ENCODE measurements at regions not wholly inside any gene's neighbourhood (a gene's known extent, or its start where the extent isn't known, plus 50 kb on each side); places are given as distances from the start of the nearest gene placed in this dataset.

- Histone ChIP-seq H3K9me3 (ENCODE audit: control insufficient read depth, insufficient read depth, low read length) (no peaks in the 10 kb centered on the region), H3K36me3 (ENCODE audit: control insufficient read depth, insufficient read depth, low read length) (no peaks in the 10 kb centered on the region), H3K9ac (ENCODE audit: low read depth, low read length) (no peak overlapping the region), H3K4me3 (ENCODE audit: low read depth, low read length) (no peak overlapping the region), H3K27me3 (ENCODE audit: control insufficient read depth, insufficient read depth, low read length) (peaks cover 24% of the 10 kb centered on the region), H3K4me1 (ENCODE audit: control insufficient read depth, insufficient read depth, low read length) (no peaks in the 10 kb centered on the region)
Observed at GRCh38 chr4:189305500-189305899, 635.2 kb upstream of the FRG1 start.

DNA sequence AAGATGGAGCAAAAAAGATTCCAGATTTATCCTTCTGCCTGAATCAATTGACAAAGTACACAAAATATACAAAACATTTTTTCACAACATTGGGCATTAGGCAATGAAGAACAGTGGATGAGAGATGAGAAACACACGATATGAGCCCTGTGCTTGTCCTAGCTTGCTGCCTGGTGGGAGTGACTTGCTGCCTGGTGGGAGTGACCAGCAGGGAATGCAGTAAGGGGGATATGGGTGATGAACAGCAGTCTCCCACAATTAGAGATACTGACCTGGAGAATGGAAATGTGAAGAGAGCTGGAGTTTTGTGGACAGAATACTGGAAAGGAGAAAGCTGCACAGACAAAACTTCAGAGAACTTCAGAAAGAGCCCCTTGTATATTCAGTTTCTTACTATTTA lies 629.4 kb upstream of the FRG1 start:
- Histone ChIP-seq H3K9ac (ENCODE audit: low read depth, low read length) (no peak overlapping the region), H3K9me3 (ENCODE audit: control insufficient read depth, insufficient read depth, low read length) (no peaks in the 10 kb centered on the region), H3K36me3 (ENCODE audit: control insufficient read depth, insufficient read depth, low read length) (no peaks in the 10 kb centered on the region), H3K4me1 (ENCODE audit: control insufficient read depth, insufficient read depth, low read length) (no peaks in the 10 kb centered on the region), H3K27me3 (ENCODE audit: control insufficient read depth, insufficient read depth, low read length) (peaks cover 10% of the 10 kb centered on the region), H3K4me3 (ENCODE audit: low read depth, low read length) (no peak overlapping the region)

- Histone ChIP-seq H3K4me1 (ENCODE audit: control insufficient read depth, insufficient read depth, low read length) (no peaks in the 10 kb centered on the region), H3K4me3 (ENCODE audit: low read depth, low read length) (no peak overlapping the region), H3K9me3 (ENCODE audit: control insufficient read depth, insufficient read depth, low read length) (no peaks in the 10 kb centered on the region), H3K36me3 (ENCODE audit: control insufficient read depth, insufficient read depth, low read length) (no peaks in the 10 kb centered on the region), H3K27me3 (ENCODE audit: control insufficient read depth, insufficient read depth, low read length) (peaks cover 3% of the 10 kb centered on the region), H3K9ac (ENCODE audit: low read depth, low read length) (no peak overlapping the region)
Observed at GRCh38 chr4:189313064-189313463, 627.6 kb upstream of the FRG1 start.

- no peaks in the 10 kb centered on the region for H3K4me1 ChIP-seq (ENCODE audit: control insufficient read depth, insufficient read depth, low read length)
- no peak overlapping the region for H3K4me3 ChIP-seq (ENCODE audit: low read depth, low read length)
- no peaks in the 10 kb centered on the region for H3K36me3 ChIP-seq (ENCODE audit: control insufficient read depth, insufficient read depth, low read length)
- no peak overlapping the region for H3K9ac ChIP-seq (ENCODE audit: low read depth, low read length)
- peaks cover 2% of the 10 kb centered on the region for H3K9me3 ChIP-seq (ENCODE audit: control insufficient read depth, insufficient read depth, low read length)
- peaks cover 3% of the 10 kb centered on the region for H3K27me3 ChIP-seq (ENCODE audit: control insufficient read depth, insufficient read depth, low read length)
Observed at GRCh38 chr4:189313861-189314513, 626.7 kb upstream of the FRG1 start.

- Histone ChIP-seq H3K4me1 (ENCODE audit: control insufficient read depth, insufficient read depth, low read length) (no peaks in the 10 kb centered on the region), H3K27me3 (ENCODE audit: control insufficient read depth, insufficient read depth, low read length) (no peaks in the 10 kb centered on the region), H3K9ac (ENCODE audit: low read depth, low read length) (no peak overlapping the region), H3K4me3 (ENCODE audit: low read depth, low read length) (no peak overlapping the region), H3K9me3 (ENCODE audit: control insufficient read depth, insufficient read depth, low read length) (peaks cover 2% of the 10 kb centered on the region), H3K36me3 (ENCODE audit: control insufficient read depth, insufficient read depth, low read length) (no peaks in the 10 kb centered on the region)
Observed at GRCh38 chr4:189322426-189322825, 618.2 kb upstream of the FRG1 start.

GRCh38 chr4:189341881-189342280 lies 598.8 kb upstream of the FRG1 start:
- H3K36me3 ChIP-seq (ENCODE audit: control insufficient read depth, insufficient read depth, low read length), result no peaks in the 10 kb centered on the region
- H3K9ac ChIP-seq (ENCODE audit: low read depth, low read length), result no peak overlapping the region
- H3K9me3 ChIP-seq (ENCODE audit: control insufficient read depth, insufficient read depth, low read length), result no peaks in the 10 kb centered on the region
- no peak overlapping the region for H3K4me3 ChIP-seq (ENCODE audit: low read depth, low read length)
- H3K4me1 ChIP-seq (ENCODE audit: control insufficient read depth, insufficient read depth, low read length), result no peaks in the 10 kb centered on the region
- no peaks in the 10 kb centered on the region for H3K27me3 ChIP-seq (ENCODE audit: control insufficient read depth, insufficient read depth, low read length)

DNA sequence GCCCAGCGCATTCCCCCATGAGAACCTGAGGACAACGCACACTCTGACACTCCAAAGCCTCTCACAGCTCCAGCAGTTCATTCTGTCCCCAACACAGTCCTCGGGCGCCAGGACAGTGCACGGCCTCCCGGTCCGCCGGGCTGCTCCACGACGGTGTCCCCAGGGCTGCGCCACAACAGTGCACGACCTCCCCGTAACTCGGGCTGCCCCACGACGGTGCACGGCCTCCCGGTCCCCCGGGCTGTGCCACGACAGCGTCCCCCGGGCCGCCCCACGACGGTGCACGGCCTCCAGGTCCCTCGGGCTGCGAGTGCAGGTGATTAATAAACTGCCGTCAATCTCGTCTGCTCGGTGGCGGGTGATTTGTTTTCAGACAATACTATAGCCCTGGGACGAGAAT lies 585.1 kb upstream of the FRG1 start:
- Histone ChIP-seq H3K27me3 (ENCODE audit: control insufficient read depth, insufficient read depth, low read length) (no peaks in the 10 kb centered on the region), H3K4me1 (ENCODE audit: control insufficient read depth, insufficient read depth, low read length) (no peaks in the 10 kb centered on the region), H3K9ac (ENCODE audit: low read depth, low read length) (no peak overlapping the region), H3K36me3 (ENCODE audit: control insufficient read depth, insufficient read depth, low read length) (no peaks in the 10 kb centered on the region), H3K9me3 (ENCODE audit: control insufficient read depth, insufficient read depth, low read length) (no peaks in the 10 kb centered on the region), H3K4me3 (ENCODE audit: low read depth, low read length) (no peak overlapping the region)

DNA sequence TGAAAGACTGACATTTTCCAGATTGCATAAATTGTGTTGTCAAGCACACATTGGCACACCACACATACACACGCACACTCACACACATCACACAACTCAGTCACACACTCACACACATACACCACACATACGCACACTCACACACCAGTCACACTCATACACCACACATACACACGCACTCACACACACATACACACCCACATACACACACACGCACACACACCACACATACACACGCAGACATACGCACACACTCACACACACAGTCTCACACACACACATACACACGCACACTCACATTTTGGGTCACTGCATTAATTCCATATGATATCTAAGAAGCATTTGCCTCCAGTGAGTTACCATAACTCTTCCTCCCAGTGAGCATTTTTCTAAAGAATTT lies 578.3 kb upstream of the FRG1 start:
- Histone ChIP-seq H3K4me3 (ENCODE audit: low read depth, low read length) (no peak overlapping the region), H3K9ac (ENCODE audit: low read depth, low read length) (no peak overlapping the region), H3K9me3 (ENCODE audit: control insufficient read depth, insufficient read depth, low read length) (no peaks in the 10 kb centered on the region), H3K27me3 (ENCODE audit: control insufficient read depth, insufficient read depth, low read length) (no peaks in the 10 kb centered on the region), H3K36me3 (ENCODE audit: control insufficient read depth, insufficient read depth, low read length) (no peaks in the 10 kb centered on the region), H3K4me1 (ENCODE audit: control insufficient read depth, insufficient read depth, low read length) (no peaks in the 10 kb centered on the region)

DNA sequence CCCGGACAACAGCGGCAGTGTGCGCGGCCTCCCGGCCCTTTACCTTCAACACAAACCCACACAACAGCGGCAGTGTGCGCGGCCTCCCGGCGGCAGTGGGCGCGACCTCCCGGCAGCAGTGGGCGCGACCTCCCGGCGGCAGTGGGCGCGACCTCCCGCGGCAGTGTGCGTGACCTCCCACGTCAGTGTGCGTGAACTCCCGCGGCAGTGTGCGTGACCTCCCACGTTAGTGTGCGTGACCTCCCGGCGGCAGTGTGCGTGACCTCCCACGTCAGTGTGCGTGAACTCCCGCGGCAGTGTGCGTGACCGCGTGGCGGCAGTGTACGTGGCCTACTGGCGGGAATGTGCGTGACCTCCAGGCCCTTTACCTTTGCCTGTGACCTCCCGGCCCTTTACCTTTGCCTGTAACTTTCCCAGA lies 576.6 kb upstream of the FRG1 start:
- Histone ChIP-seq H3K9ac (ENCODE audit: low read depth, low read length) (no peak overlapping the region), H3K4me1 (ENCODE audit: control insufficient read depth, insufficient read depth, low read length) (no peaks in the 10 kb centered on the region), H3K4me3 (ENCODE audit: low read depth, low read length) (no peak overlapping the region), H3K9me3 (ENCODE audit: control insufficient read depth, insufficient read depth, low read length) (no peaks in the 10 kb centered on the region), H3K36me3 (ENCODE audit: control insufficient read depth, insufficient read depth, low read length) (no peaks in the 10 kb centered on the region), H3K27me3 (ENCODE audit: control insufficient read depth, insufficient read depth, low read length) (no peaks in the 10 kb centered on the region)

- no peaks in the 10 kb centered on the region for H3K36me3 ChIP-seq (ENCODE audit: control insufficient read depth, insufficient read depth, low read length)
- no peak overlapping the region for H3K4me3 ChIP-seq (ENCODE audit: low read depth, low read length)
- no peaks in the 10 kb centered on the region for H3K27me3 ChIP-seq (ENCODE audit: control insufficient read depth, insufficient read depth, low read length)
- no peak overlapping the region for H3K9ac ChIP-seq (ENCODE audit: low read depth, low read length)
- no peaks in the 10 kb centered on the region for H3K9me3 ChIP-seq (ENCODE audit: control insufficient read depth, insufficient read depth, low read length)
- no peaks in the 10 kb centered on the region for H3K4me1 ChIP-seq (ENCODE audit: control insufficient read depth, insufficient read depth, low read length)
Observed at GRCh38 chr4:189365451-189365850, 575.2 kb upstream of the FRG1 start.

- no peak overlapping the region for H3K4me3 ChIP-seq (ENCODE audit: low read depth, low read length)
- no peaks in the 10 kb centered on the region for H3K27me3 ChIP-seq (ENCODE audit: control insufficient read depth, insufficient read depth, low read length)
- no peaks in the 10 kb centered on the region for H3K36me3 ChIP-seq (ENCODE audit: control insufficient read depth, insufficient read depth, low read length)
- no peaks in the 10 kb centered on the region for H3K4me1 ChIP-seq (ENCODE audit: control insufficient read depth, insufficient read depth, low read length)
- no peak overlapping the region for H3K9ac ChIP-seq (ENCODE audit: low read depth, low read length)
- no peaks in the 10 kb centered on the region for H3K9me3 ChIP-seq (ENCODE audit: control insufficient read depth, insufficient read depth, low read length)
Observed at GRCh38 chr4:189367832-189368231, 572.8 kb upstream of the FRG1 start.

GRCh38 chr4:189374176-189374575 lies 566.5 kb upstream of the FRG1 start:
- Histone ChIP-seq H3K9ac (ENCODE audit: low read depth, low read length) (no peak overlapping the region), H3K9me3 (ENCODE audit: control insufficient read depth, insufficient read depth, low read length) (no peaks in the 10 kb centered on the region)

More at GRCh38 chr4:189374176-189374575, 566.5 kb upstream of the FRG1 start:
- H3K4me3 ChIP-seq (ENCODE audit: low read depth, low read length), result no peak overlapping the region
- no peaks in the 10 kb centered on the region for H3K4me1 ChIP-seq (ENCODE audit: control insufficient read depth, insufficient read depth, low read length)
- no peaks in the 10 kb centered on the region for H3K27me3 ChIP-seq (ENCODE audit: control insufficient read depth, insufficient read depth, low read length)
- no peaks in the 10 kb centered on the region for H3K36me3 ChIP-seq (ENCODE audit: control insufficient read depth, insufficient read depth, low read length)

Data from iPS-15b (cell line).